H1 (cell line): ENCODE measurements at regions not wholly inside any gene's neighbourhood (a gene's known extent, or its start where the extent isn't known, plus 50 kb on each side); places are given as distances from the start of the nearest gene placed in this dataset.

Experiments
- ATF2 ChIP-seq: IDR thresholded peaks from 2 replicates; pipeline ENCODE4 v1.6.1; 2012; ENCODE audit warnings: low read length, inconsistent platforms
- JUND ChIP-seq: IDR thresholded peaks from 2 replicates; pipeline ENCODE4 v1.6.1; 2011; ENCODE audit warnings: mild to moderate bottlenecking, improper control_type of control experiment, low read length

- TF ChIP-seq ATF2 (no peak), JUND (no peak)
- TF ChIP-seq, all 59 proteins: peak for 0
Measured at GRCh38 chr1:5798904-5799303, 193.3 kb downstream of the NPHP4 start (continued).
